GM12878 (cell line): ENCODE measurements at regions not wholly inside any gene's neighbourhood (a gene's known extent, or its start where the extent isn't known, plus 50 kb on each side); places are given as distances from the start of the nearest gene placed in this dataset.

Source experiments
- ATAC-seq: fragments of 200-7000 bp; cut with Tn5 transposase; 3 replicates; pipeline ENCODE4 v1.9.1; 2020; ENCODE audit warnings: mild to moderate bottlenecking, moderate library complexity
- BruUV-seq: library from RNA; stranded (reverse); fragments of 400-500 nt; replicated peaks from 2 replicates; lab custom pipeline; 2021; lab: Mats Ljungman, UMichigan
- CTCF ChIA-PET: fragments of 300-600 bp; sonication (Branson Sonifier 250); formaldehyde crosslinking; extraction: SDS; loops from one replicate; lab custom pipeline; 2021; ENCODE audit warnings: inconsistent platforms; lab: Yijun Ruan, JAX
- POLR2A ChIA-PET: fragments of 350-600 bp; formaldehyde crosslinking; extraction: SDS; loops from one replicate; lab custom pipeline; 2021; ENCODE audit warnings: inconsistent platforms; lab: Charles Lee
- RAD21 ChIA-PET: fragments of 300-600 bp; sonication (Branson Sonifier 250); formaldehyde crosslinking; loops from one replicate; lab custom pipeline; 2023; ENCODE audit warnings: antibody characterized with exemption; ENCODE audit not compliant: unreplicated experiment; lab: Charles Lee
- SMC1A ChIA-PET: fragments of 300-600 bp; sonication (Branson Sonifier 250); formaldehyde crosslinking; loops from one replicate; lab custom pipeline; 2023; ENCODE audit not compliant: unreplicated experiment, uncharacterized antibody; lab: Charles Lee
- DNase-seq: peaks from one replicate; pipeline ENCODE4 v3.0.0-alpha.2; 2011; ENCODE audit warnings: low read depth, low spot score
- FAIRE-seq: peaks from 3 replicates; lab custom pipeline; 2011; peaks lifted over from hg19 to GRCh38; lab: Jason Lieb, UNC
- H2AFZ ChIP-seq: 2 replicates; pipeline ENCODE4 v1.6.0; 2011; ENCODE audit warnings: low read depth, low read length, control low read depth; ENCODE audit not compliant: control insufficient read depth
- H3K27ac ChIP-seq: 2 replicates; pipeline ENCODE4 v1.5.1; 2011; ENCODE audit warnings: control low read depth; ENCODE audit not compliant: control insufficient read depth, insufficient read depth
- H3K27me3 ChIP-seq, 2 experiments: replicated peaks in 1 of 2; 2 replicates each; pipeline versions ENCODE4 v1.6.0 to v1.6.1; 2011; ENCODE audit warnings: low read length in 1 of 2; ENCODE audit not compliant: control insufficient read depth in 2 of 2, insufficient read depth in 2 of 2
- H3K36me3 ChIP-seq, 2 experiments: 2 replicates each; pipeline ENCODE4 v1.5.1; 2011; ENCODE audit warnings: low read length in 1 of 2; ENCODE audit not compliant: control insufficient read depth in 2 of 2, insufficient read depth in 2 of 2
- H3K4me1 ChIP-seq: 2 replicates; pipeline ENCODE4 v1.6.1; 2011; ENCODE audit warnings: mild to moderate bottlenecking, low read length, moderate library complexity, mixed read lengths; ENCODE audit not compliant: control insufficient read depth, insufficient read depth
- H3K4me2 ChIP-seq: 2 replicates; pipeline ENCODE4 v1.6.0; 2011; ENCODE audit warnings: control low read depth; ENCODE audit not compliant: control insufficient read depth, insufficient read depth
- H3K4me3 ChIP-seq: fragments of 200-600 bp; sonication (generic); 2 replicates; pipeline ENCODE4 v1.5.1; 2016
- H3K79me2 ChIP-seq: 2 replicates; pipeline ENCODE4 v1.6.0; 2011; ENCODE audit warnings: low read length; ENCODE audit not compliant: control insufficient read depth, insufficient read depth
- H3K9ac ChIP-seq: 2 replicates; pipeline ENCODE4 v1.8.0; 2011; ENCODE audit warnings: low read length, control low read depth, mixed read lengths; ENCODE audit not compliant: control insufficient read depth, insufficient read depth
- H3K9me3 ChIP-seq: replicated peaks from 3 replicates; pipeline ENCODE4 v1.5.1; 2011; ENCODE audit warnings: mild to moderate bottlenecking, low read length; ENCODE audit not compliant: control insufficient read depth, insufficient read depth
- H4K20me1 ChIP-seq: 2 replicates; pipeline ENCODE4 v1.6.0; 2011; ENCODE audit not compliant: control insufficient read depth, insufficient read depth
- BMI1 ChIP-seq: fragments of 450-650 bp; IDR thresholded peaks from 2 replicates; pipeline ENCODE4 v1.6.1; 2016; ENCODE audit warnings: mild to moderate bottlenecking, moderate library complexity, borderline replicate concordance
- IKZF1 ChIP-seq: fragments of 450-650 bp; conservative IDR thresholded peaks from 2 replicates; pipeline ENCODE4 v1.6.1; 2017; ENCODE audit warnings: antibody characterized with exemption, mild to moderate bottlenecking
- IRF3 ChIP-seq: fragments of 450-650 bp; IDR thresholded peaks from 2 replicates; pipeline ENCODE4 v1.6.1; 2014; ENCODE audit warnings: mild to moderate bottlenecking
- IRF4 ChIP-seq: IDR thresholded peaks from 2 replicates; pipeline ENCODE4 v1.6.1; 2011; ENCODE audit warnings: low read depth, low read length
- NFIC ChIP-seq: IDR thresholded peaks from 2 replicates; pipeline ENCODE4 v1.6.1; 2012; ENCODE audit warnings: low read depth, mild to moderate bottlenecking, inconsistent platforms, low read length, moderate library complexity
- POU2F2 ChIP-seq: IDR thresholded peaks from 3 replicates; pipeline ENCODE4 v1.6.1; 2011; ENCODE audit warnings: low read depth, mild to moderate bottlenecking, low read length, borderline replicate concordance
- RAD51 ChIP-seq: fragments of 450-650 bp; IDR thresholded peaks from 2 replicates; pipeline ENCODE4 v1.6.1; 2016; ENCODE audit warnings: moderate library complexity, mild to moderate bottlenecking, inconsistent platforms
- SMC3 ChIP-seq: IDR thresholded peaks from 2 replicates; pipeline ENCODE4 v1.6.1; 2011; ENCODE audit warnings: low read length, improper control_type of control experiment, borderline replicate concordance
- SRF ChIP-seq, 2 experiments: IDR thresholded peaks; 2 replicates each; pipeline ENCODE4 v1.6.1; 2011; ENCODE audit warnings: low read depth in 2 of 2, low read length in 2 of 2, mild to moderate bottlenecking in 1 of 2, moderate library complexity in 1 of 2
- USF2 ChIP-seq: IDR thresholded peaks from 2 replicates; pipeline ENCODE4 v1.6.1; 2011; ENCODE audit warnings: low read depth, low read length, improper control_type of control experiment, borderline replicate concordance
- WGBS: methylation state at CpG from one replicate; pipeline ENCODE4 v1.1.6; 2016; ENCODE audit warnings: low lambda C conversion rate; ENCODE audit not compliant: insufficient replicate concordance, insufficient coverage; ENCODE audit errors: missing lambda C conversion rate; 5-methylcytosine and 5-hydroxymethylcytosine counted together
- in situ Hi-C: fragments of 300-500 bp; cut with MboI; formaldehyde crosslinking; loops from 9 replicates; pipeline ENCODE4 v1.14.3; 2018; ENCODE audit warnings: mixed read lengths
- intact Hi-C: fragments of 100-400 bp; cut with micrococcal nuclease; formaldehyde crosslinking; loops from one replicate; pipeline ENCODE4 v1.14.2; 2022; ENCODE audit not compliant: unreplicated experiment

GRCh38 chr2:164112105-164112504 is 376.3 kb upstream of the FIGN start:
- SMC1A ChIA-PET, result no interaction called here
- DNase-seq (no peak), ATAC-seq (no peak), FAIRE-seq (no peak)
- H3K36me3 ChIP-seq, result no peaks in the 10 kb centered on the region
- no peaks in the 10 kb centered on the region for H3K4me1 ChIP-seq
- WGBS, result 25% methylated on average over 2 of the region's 2 CpGs
- no peak for TF ChIP-seq IRF3
- no peak for TF ChIP-seq BMI1
- TF ChIP-seq SMC3, result no peak
- TF ChIP-seq SRF (IDR thresholded peaks at IDR 0.05; ENCODE audit: low read depth in 2 of 2, low read length in 2 of 2), result no peak
- TF ChIP-seq IRF4, result no peak
- TF ChIP-seq USF2, result no peak
- no peak for TF ChIP-seq IKZF1
- no peak for TF ChIP-seq NFIC
- TF ChIP-seq RAD51, result no peak
- TF ChIP-seq POU2F2, result no peak
- CTCF ChIA-PET, result no interaction called here
- RAD21 ChIA-PET, result no interaction called here
- in situ Hi-C loops (no loop called here), intact Hi-C loops (no loop called here)
- H3K4me2 ChIP-seq, result no peak overlapping the region
- H3K9me3 ChIP-seq, result no peaks in the 10 kb centered on the region
- no peaks in the 10 kb centered on the region for H3K27me3 ChIP-seq
- BruUV-seq, result no TSS peak
- H4K20me1 ChIP-seq, result no peaks in the 10 kb centered on the region
- no peak overlapping the region for H2AFZ ChIP-seq
- no peak overlapping the region for H3K4me3 ChIP-seq
- no peaks in the 10 kb centered on the region for H3K79me2 ChIP-seq
- no peak overlapping the region for H3K27ac ChIP-seq
- POLR2A ChIA-PET, result no interaction called here
- H3K9ac ChIP-seq, result no peak overlapping the region
